ENCODE measurements at regions not wholly inside any gene's neighbourhood (a gene's known extent, or its start where the extent isn't known, plus 50 kb on each side); places are given as distances from the start of the nearest gene placed in this dataset.

GRCh38 chr20:17169585-17170136 is 57.2 kb upstream of the PCSK2 start:
- TF ChIP-seq CTCF (IDR thresholded peaks at IDR 0.05) = no peak
- TF ChIP-seq EZH2phosphoT487 (IDR thresholded peaks at IDR 0.05) = no peak
